Brain microvascular endothelial cell (primary cell): ENCODE measurements at regions not wholly inside any gene's neighbourhood (a gene's known extent, or its start where the extent isn't known, plus 50 kb on each side); places are given as distances from the start of the nearest gene placed in this dataset.

Experiments
- DNase-seq: peaks from one replicate; pipeline ENCODE4 v3.0.0-alpha.2; 2020
- H3K27ac ChIP-seq: fragments of 250-450 bp; sonication (Bioruptor Pico); 2 replicates; pipeline ENCODE4 v1.5.1; 2020; ENCODE audit warnings: mild to moderate bottlenecking, moderate library complexity
- H3K27me3 ChIP-seq: fragments of 250-450 bp; sonication (Bioruptor Pico); replicated peaks from 2 replicates; pipeline ENCODE4 v1.5.1; 2020; ENCODE audit warnings: mild to moderate bottlenecking
- H3K36me3 ChIP-seq: fragments of 250-450 bp; sonication (Bioruptor Pico); replicated peaks from 2 replicates; pipeline ENCODE4 v1.5.1; 2020; ENCODE audit warnings: mild to moderate bottlenecking
- H3K4me3 ChIP-seq: 2 replicates; pipeline ENCODE4 v1.5.1; 2011; ENCODE audit warnings: low read depth, mild to moderate bottlenecking, control low read depth, low read length, moderate library complexity
- CTCF ChIP-seq: IDR thresholded peaks from 2 replicates; pipeline ENCODE4 v1.5.1; 2011; ENCODE audit warnings: low read depth, mild to moderate bottlenecking, moderate library complexity, low read length, control low read depth, inconsistent platforms; ENCODE audit errors: missing control alignments
- in situ Hi-C: cut with HindIII; loops from 2 replicates; pipeline ENCODE4 v1.10.0; 2017; ENCODE audit warnings: low sequenced_read_pairs, low pct_ligation_motif_present

DNA sequence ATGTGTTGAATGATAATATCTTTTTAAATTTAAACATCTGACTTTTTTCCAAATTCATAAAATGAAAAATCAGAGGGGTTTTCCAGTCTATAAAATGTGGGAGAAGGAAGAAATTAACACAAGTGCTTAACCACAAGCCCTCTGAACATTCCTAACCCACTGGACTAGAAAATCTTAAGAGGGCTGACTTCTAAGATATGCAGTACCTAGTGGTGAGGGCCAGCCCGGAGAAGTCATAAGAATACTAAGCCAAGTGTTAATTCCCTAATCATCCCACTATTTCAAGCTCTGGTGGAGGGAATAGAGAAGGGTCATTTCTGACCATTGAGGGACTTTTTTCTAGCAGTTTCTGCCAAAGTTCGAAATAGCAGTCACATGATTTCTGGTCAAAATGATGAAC lies 86.9 kb upstream of the NEIL3 start:
- no peaks in the 10 kb centered on the region for H3K36me3 ChIP-seq
- TF ChIP-seq CTCF, result no peak
- in situ Hi-C loops, result no loop called here
- H3K27ac ChIP-seq, result no peak overlapping the region
- H3K4me3 ChIP-seq, result no peak overlapping the region
- no peaks in the 10 kb centered on the region for H3K27me3 ChIP-seq
- DNase-seq, result no peak

- no peak for DNase-seq
- no peak for TF ChIP-seq CTCF
These were observed 84.1 kb upstream of the NEIL3 start for GRCh38 chr4:177225605-177226004.

GRCh38 chr4:177227636-177228035 lies 82.0 kb upstream of the NEIL3 start:
- Histone ChIP-seq H3K27ac (no peak overlapping the region), H3K27me3 (no peaks in the 10 kb centered on the region), H3K36me3 (no peaks in the 10 kb centered on the region), H3K4me3 (no peak overlapping the region)
- no peak for TF ChIP-seq CTCF
- in situ Hi-C loops, result no loop called here
- DNase-seq, result no peak

More at GRCh38 chr4:177225605-177226004, 84.1 kb upstream of the NEIL3 start:
- H3K36me3 ChIP-seq, result no peaks in the 10 kb centered on the region
- H3K4me3 ChIP-seq, result no peak overlapping the region
- in situ Hi-C loops, result no loop called here
- H3K27me3 ChIP-seq, result no peaks in the 10 kb centered on the region
- no peak overlapping the region for H3K27ac ChIP-seq

DNA sequence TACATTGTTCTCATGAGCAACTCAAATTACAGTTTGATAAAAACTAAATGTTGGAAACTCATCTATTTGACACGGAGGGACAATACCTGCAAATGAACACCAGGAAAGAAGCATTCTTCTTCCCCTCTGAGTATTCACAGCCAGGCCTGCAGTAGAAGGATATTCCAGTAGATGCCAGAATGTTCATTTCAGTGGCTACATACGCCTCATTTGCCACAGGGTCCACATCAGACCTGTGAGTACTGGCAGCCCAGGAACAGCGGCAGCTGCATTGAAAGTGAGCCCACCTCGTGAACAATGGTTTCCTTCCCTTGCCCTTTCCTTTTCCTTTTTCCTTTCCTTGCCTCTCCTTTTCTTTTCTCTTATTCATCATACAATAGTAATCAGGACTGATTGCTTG lies 81.1 kb upstream of the NEIL3 start:
- H3K4me3 ChIP-seq, result no peak overlapping the region
- TF ChIP-seq CTCF, result no peak
- in situ Hi-C loops, result no loop called here
- H3K36me3 ChIP-seq, result no peaks in the 10 kb centered on the region
- H3K27ac ChIP-seq, result no peak overlapping the region
- DNase-seq, result no peak
- no peaks in the 10 kb centered on the region for H3K27me3 ChIP-seq

GRCh38 chr4:177229331-177229730 lies 80.3 kb upstream of the NEIL3 start:
- Histone ChIP-seq H3K36me3 (no peaks in the 10 kb centered on the region), H3K27me3 (no peaks in the 10 kb centered on the region), H3K27ac (peak overlapping the region; percentile 4), H3K4me3 (peak overlapping the region; percentile 27)
- DNase-seq, result no peak
- in situ Hi-C loops, result no loop called here
- TF ChIP-seq CTCF, result no peak

DNA sequence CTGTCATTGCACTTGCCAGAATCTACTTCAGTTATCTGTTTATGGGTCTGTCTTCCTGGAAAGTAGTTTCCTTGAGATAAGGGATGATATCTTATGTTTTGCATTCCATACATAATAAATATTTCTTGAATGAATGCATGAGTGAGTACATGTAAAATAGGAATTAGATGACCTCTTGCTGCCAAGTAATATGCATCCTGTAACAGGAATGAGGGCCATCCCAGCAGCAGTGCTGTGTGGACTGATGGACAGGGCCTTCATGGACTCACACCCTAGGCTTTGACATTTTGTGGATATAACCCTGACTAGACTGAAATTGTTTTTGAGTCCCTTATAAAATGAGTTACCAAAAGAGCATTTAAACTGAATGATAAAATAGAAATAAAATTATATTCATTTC lies 77.2 kb upstream of the NEIL3 start:
- DNase-seq, result no peak
- Histone ChIP-seq H3K27ac (no peak overlapping the region), H3K4me3 (no peak overlapping the region), H3K27me3 (no peaks in the 10 kb centered on the region), H3K36me3 (no peaks in the 10 kb centered on the region)
- in situ Hi-C loops, result no loop called here
- TF ChIP-seq CTCF, result no peak
